HG03575 (cell line): ENCODE measurements at regions not wholly inside any gene's neighbourhood (a gene's known extent, or its start where the extent isn't known, plus 50 kb on each side); places are given as distances from the start of the nearest gene placed in this dataset.
"Not testable (repeated sequence)": the region's sequence is repeated elsewhere in the genome, so short reads cannot be mapped to it uniquely, and the experiment has no call there.

Experiments used
- ATAC-seq: cut with Tn5 transposase; IDR thresholded peaks from one replicate; pipeline ENCODE4 v1.9.1; 2021; ENCODE audit not compliant: unreplicated experiment, insufficient number of reproducible peaks, low FRiP score; ENCODE audit errors: extremely low read depth

DNA sequence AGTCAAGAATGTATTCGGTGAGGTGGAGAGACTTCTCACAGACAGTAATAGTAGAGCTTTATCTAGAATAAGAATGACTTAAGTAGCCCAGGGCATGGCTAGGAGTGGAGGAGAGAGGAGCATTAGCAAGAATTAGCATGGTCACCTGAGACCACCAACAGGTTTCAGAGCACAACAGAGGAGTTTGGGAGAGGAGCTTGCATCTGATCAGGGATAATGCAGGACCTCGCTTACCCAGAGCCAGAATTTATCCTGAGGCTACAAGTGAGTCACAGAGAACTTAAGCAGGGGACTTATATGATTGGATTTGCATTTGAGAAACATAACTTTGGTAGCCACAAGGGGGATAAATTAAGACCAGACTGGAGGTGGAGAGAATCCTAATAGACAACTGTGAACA lies 102.1 kb upstream of the FNDC3A start:
- no peak for ATAC-seq

DNA sequence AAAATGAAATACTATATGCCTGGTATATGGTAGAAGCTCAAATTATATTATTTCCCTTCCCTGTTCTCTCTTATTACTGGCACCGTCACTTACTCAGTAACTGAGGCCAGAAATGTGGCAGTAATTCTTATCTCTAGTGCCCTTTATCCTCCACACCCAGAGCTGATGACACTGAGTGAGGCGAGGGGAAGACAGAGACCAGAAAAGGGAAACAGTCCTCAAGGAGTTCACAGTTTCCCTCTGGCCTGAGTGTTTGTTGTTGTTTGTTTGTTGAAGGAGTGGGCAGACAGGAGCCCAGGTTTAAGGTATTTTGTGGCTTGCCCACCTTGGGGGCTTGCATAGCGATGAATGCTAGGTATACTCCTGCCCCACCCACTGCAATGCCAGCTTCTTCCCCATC lies 101.5 kb upstream of the FNDC3A start:
- ATAC-seq = no peak

DNA sequence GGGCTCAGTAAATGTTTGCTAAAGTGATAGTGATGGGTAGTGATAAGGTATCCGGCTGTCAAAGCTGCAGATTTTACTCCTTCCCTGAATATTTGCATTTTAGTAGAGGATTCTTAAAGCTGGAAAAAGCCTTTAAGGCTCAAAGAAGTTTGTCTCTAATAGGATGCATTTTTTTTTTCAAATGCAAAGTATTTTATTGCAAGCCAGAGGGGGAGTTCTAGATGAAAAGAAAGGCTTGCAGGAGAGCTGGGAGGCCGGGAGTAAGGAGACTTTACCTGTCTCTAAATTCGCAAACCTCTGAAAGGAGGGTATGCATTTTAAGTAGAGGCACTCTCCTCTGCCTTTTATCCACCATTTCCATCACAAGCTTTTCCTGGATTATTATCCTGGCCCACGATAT lies 100.7 kb upstream of the FNDC3A start:
- ATAC-seq = no peak

DNA sequence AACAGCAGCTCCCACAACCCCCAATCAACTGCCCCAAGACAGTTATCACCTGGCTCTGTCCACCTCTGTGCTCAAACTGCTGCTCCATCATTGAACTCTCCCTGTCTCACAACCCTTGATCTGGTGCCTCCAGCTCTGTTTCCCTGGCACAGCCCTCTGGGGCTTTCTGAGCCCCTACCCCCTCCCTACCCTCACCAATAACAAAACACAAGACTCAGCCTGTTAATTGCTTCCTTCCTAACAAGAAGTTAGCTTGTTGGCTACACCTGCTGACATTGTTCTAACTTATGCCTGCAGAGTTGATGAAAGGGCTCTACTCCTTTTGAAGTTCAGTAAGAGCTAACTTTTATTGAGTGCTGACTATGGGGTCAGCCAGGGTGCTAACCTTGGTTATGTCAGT lies 99.4 kb upstream of the FNDC3A start:
- ATAC-seq = no peak

DNA sequence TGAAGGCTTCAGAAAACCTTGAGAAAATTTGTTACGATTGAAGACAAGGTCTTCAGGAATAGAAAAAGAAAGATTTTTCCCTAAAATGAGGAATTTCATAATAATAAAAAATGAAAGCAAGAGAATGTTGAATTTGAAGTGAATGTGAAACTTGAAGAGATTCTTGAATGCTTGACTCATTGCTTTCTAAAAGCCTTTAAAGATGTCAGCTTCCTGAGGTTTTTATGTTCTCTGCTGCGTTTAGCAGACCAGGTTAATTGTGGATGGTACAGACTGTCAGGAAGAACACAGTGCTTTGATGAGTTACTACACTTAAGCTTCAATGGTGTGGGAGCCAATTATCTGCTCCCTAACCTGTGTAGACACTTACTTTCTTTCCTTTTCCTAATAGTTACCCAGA lies 96.3 kb upstream of the FNDC3A start:
- no peak for ATAC-seq

DNA sequence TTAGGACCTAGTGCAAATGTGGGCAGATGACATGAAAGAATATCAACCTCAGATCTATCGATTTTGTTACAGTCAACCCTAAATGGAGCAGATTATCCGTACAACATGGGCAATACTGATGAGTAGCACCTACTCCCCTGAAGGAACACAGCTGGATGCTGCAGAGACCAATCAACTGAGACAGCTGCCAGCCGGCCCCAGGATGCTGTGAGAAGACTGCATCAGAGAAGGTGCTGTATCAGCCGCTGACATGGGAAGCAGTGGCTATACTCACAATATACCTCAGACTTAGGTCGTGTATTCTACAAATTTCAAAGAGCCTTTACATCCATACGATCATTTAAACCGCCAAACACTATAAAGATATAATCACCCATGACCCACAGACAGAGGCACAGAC lies 95.9 kb upstream of the FNDC3A start:
- ATAC-seq = no peak

DNA sequence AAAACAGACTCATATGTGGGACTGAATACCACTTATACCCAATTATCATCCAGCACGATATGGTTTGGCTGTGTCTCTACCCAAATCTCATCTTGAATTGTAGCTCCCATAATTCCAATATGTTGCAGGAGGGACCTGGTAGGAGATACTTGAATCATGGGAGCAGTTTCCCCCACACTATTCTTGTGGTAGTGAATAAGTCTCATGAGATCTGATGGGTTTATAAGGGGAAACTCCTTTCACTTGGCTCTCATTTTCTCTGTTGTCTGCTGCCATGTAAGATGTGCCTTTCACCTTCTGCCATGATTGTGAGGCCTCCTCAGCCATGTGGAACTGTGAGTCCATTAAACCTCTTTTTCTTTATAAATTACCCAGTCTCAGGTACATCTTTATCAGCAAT lies 91.9 kb upstream of the FNDC3A start:
- not testable (repeated sequence) for ATAC-seq

DNA sequence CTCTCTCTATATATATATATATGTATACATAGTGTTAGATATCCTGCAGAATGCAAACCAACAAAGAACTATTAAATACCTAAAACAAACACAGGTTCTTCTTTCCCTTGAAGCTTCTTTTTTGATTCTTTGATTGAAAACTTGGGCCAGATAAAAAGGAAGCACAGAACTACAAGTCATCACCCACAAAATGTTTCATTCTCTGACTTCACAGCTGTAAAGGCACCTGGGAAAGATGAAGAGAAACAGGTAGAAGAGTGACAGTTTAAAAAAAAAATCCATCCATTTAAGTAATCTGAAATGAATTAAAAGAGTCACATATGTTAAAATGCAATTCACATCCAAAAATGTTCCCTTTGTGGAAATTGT lies 90.7 kb upstream of the FNDC3A start:
- no peak for ATAC-seq

DNA sequence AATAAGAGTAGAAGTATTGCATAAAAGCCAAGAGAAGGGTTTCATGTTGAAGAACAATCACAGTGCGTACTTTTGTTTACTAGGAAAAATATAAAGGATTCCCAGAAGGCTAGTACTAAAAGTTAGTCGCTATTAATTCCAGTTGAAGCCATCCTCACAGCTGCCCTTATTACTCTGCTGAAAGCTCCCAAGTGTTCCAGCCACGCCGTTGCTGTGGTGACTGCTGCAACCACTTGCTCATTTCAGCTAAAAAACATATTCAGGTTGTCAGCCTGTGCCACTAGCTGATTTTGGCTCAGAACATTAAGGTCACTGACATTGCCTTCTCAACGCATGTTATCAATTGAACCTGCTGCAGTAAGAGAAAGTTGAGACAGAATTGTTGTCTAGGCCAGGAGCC lies 87.1 kb upstream of the FNDC3A start:
- ATAC-seq = no peak

DNA sequence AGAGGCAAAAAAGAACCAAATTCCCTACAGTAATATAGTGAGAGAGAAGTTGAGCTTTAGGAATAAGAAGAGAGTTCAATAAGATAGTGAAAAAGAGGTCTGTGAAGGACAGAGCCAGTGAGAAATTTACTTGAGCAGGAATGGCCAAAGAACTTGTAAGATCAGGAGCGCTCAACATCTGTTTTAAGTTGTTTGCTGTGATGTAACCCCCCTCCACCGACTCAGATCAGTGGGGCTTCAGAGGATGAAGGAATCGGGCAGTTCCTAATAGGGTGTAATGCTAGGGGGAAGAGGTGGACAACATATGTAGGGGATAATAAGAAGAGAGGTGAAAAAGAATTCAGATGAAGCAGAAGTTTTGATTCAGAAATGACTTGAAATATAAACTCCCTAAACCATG lies 85.3 kb upstream of the FNDC3A start:
- ATAC-seq = no peak

DNA sequence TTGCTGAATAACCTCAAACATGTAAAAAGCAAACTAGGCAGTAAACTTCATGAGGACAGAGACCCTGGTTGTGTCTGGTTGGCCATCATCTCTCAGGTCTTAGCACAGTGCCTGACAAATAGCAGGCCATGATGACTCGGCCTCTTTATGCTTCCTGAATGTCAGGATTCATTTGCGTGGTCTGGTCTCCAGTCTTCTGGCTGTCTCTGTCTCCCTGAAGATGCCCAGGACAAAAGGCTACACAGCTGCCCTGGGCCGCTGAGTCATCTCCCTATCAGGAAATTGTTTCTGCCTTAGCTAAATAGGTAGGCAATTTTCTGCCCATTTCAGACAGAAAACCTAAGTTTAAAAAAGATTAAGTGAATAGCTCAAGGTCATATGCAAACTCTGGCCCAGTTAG lies 84.1 kb upstream of the FNDC3A start:
- no peak for ATAC-seq

DNA sequence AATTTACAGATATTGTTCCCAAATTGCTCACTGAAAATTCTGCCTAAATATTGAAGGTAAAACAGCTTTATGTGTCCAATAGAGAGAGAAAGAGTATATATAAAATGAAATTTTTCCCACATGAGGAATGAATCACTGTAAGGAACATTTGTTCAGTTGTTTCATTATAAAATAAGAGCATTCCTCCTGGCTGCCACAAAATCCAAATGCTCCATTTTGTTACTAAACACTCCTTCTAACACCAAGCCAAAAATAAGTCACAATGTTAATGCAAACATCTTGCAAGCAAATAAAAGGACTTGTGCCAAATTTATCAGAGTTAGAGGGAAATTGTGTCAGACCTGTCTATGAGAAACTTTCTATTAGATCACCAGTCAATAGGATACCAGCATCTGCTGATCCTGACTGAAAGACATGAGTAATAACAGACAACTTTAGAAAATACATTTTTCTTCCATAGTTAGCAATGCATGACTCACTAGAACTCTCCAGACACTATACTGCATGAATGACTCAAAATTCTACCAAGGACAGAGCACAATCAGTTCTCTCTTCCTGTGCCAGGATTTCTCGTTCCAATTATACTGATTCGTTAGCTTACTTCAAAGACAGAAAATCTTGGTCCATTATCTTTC lies 83.5 kb upstream of the FNDC3A start:
- ATAC-seq = peak; percentile 86

DNA sequence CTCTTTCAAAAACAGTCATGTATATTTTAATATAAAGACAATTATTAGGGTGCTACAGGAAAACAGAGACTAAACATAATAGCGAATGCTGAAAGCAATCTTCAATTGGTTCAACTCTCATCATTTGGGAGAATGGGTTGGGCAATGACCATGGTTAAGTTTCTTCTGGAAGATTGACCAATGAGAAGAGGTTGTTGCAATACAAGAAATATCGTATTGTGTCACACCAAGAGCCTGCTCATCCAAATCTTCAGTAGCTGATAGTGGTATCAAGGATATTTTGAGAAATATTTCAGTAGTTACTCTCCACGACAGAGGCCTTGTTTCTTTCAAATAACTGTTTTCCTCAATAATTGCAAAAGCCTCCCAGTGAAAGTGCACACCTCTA lies 83.0 kb upstream of the FNDC3A start:
- ATAC-seq = no peak

DNA sequence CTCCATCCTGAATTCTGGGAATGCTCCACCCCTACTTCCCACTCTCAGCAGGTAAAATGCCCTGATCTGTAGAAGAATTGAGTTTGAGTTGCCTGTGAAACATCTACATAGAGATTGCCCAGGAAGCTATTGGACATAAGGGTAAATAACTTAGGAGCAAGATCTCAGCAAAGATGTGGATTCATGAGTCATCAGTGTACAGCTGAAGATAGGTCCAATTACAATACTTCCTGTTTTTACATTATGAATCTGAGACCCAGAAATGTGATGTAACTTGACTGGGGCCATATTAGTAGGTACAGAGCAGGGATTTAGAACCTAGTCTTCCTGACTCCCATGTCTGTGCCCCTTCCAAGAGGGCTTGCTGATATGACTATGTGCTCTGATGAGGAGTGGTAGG lies 79.4 kb upstream of the FNDC3A start:
- no peak for ATAC-seq

DNA sequence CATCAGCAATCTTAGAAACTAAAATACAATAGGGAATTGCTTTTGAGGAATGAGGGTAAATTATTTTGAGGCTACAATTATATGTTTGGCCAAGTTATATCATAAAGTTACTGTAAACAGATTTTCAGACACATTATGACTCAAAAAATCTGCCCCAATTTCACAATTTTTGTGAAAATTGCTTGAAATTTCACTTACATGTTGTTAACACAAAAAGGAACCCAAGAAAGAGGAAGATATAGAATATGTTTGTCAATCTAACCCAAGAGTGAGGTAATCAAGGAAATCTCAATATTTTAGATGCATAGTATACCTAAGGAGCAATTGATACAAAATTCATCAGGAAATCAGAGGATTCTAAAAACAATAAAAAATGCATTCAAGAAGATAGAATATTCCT lies 73.9 kb upstream of the FNDC3A start:
- no peak for ATAC-seq

DNA sequence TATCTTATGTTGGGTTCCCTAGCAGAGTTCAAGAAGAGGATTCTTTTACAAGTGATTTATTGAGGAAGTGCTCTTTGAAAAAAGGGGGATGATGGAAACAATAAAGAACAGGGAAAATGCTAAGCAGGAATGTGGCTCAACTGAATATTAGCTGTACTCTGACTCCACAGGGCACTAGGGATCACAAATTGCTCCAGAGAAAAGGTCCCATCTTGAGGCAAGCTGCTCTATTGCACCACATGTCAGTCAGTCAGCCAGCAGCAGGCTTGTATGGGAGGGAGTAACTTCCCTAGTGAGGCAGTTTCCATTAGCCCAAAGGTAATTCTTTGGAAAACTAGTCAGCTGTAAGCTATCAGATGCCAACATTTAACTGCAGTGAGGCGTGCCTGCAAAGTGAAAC lies 73.3 kb upstream of the FNDC3A start:
- ATAC-seq = no peak

DNA sequence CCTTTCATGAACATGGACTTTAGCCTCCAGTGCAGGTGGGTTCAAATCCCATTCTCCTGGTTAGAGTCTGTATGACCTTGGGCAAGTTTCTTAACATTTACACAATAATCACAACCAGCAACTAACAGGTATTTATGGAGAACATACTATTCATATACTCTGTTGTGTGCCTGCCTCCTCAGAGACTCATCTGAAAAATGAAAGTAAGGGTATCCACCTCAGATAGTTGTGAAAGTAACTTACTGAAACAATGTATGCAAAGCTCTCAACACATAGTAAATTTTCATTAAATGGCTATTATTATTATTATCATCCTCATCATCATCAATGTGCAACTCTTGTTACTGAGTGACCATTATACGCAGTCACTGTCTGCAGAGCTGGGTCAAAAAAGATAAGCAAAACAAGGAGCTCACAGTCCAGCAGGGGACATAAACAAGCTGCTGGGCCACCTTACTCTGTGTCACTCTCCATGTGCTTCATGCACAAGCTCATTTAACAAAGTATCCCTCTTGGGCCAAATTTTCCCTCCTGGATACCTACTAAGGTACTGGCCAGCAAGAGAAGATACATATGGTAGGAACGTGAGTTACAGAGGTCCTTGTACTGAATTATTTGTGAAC lies 70.9 kb upstream of the FNDC3A start:
- ATAC-seq = no peak

DNA sequence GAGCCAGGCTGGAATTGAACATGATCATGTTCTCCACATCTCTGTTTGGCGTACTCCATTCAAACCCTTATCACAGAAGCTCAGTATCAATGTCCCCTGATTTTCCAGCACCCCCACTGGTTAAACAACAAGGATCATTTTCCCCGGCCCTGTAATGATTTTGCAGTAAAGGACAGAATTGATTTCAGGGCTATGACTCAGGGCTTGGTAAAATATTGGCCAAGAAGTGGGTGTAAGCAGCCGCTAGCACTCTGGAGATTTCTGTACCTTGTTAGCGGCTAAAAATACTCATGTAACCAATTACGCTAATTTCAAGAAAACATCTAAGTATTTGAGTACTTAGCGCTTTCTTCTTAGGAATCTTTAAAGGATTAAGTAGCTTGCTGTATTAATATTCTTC lies 69.5 kb upstream of the FNDC3A start:
- ATAC-seq = no peak

DNA sequence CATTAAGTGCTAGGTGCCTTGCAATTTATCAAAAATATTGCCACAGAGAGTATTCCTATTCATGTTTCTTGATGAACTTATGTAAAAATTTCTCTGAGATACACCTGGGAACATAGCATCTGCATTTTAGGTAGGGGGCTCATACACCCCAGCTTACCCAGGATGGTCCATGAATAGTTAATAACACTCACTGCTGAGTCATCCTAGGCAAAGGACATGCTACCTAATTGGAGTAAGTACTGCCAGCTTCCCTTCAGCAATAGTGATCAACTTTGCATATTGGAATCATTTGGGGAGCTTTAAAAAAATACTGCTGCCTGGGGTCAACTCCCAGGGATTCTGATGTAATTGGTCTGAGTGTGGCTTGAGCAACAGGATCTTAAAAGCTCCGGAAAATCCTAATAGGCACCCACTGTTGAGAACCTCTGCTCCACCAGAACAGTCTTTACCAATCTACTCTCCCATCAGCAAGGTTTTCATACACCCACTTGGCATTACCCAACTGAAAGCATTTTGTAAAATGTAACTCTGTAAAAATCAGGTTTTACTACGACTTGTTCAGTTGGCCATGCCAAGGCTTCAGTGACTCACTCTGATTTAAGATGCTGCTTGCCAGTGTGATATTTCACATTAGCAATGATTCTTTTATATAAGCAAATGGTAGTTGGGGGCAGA lies 67.2 kb upstream of the FNDC3A start:
- no peak for ATAC-seq

DNA sequence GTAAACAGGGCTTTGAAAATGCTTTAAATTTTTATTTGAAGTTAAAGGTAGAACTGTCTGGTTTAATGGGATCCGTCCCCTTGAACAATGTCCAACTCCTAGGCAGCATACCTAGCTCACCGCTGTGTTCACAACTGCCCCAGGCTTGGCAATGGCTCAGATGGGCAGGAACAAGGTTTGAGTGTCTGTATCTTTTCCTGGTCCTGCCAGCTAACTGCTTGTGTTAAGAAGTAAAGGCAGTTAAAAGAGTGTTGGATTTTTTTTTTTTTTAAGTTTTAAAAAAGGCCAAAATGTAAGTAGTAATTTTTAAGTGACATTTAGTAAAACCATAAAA lies 66.7 kb upstream of the FNDC3A start:
- no peak for ATAC-seq

DNA sequence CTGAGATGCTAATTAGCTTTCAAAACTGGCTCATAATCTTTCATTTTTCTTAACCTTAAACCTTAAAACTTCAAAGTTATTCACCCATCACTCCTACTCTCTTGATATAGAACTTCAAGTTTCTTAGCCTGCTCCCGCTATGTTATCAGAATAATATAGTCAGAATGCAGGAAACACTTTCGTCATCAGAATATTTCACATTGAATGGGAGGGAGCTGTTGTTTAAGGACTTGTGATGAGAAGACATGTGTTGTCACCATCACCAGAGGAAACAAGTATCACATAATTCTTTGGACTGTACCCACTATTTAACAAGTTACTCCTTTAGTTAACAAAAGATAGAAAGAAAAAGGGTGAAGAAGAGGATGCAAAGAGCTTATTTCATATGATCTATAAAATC lies 65.0 kb upstream of the FNDC3A start:
- no peak for ATAC-seq
